NCI-H226 (cell line): ENCODE measurements at regions not wholly inside any gene's neighbourhood (a gene's known extent, or its start where the extent isn't known, plus 50 kb on each side); places are given as distances from the start of the nearest gene placed in this dataset.
A peak's percentile ranks its signal among the peaks of the same experiment; 100 is the strongest.
"Not testable (repeated sequence)": the region's sequence is repeated elsewhere in the genome, so short reads cannot be mapped to it uniquely, and the experiment has no call there.

ENCODE experiments used
- DNase-seq: peaks from one replicate; pipeline ENCODE4 v3.0.0-alpha.2; 2015

DNA sequence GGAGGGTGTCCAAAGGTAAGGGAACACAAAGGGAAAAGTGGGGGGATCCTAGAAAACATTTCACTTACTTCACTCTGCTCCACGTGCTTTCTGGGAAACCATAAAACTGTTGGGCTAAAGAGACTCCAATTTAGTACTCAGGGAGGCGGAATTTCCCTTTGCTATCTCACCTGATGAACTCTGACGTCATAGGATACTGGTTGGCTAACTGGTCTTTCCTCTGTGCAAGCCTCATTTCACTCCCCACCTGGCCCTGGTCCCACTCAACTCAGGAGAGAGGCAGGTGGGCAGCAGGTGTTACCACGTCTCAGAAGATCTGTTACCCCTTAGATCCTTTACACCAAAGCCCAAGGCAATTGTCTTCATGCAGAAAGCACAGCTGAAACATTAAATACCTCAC is 51.8 kb upstream of the PMAIP1 start:
- DNase-seq = no peak

DNA sequence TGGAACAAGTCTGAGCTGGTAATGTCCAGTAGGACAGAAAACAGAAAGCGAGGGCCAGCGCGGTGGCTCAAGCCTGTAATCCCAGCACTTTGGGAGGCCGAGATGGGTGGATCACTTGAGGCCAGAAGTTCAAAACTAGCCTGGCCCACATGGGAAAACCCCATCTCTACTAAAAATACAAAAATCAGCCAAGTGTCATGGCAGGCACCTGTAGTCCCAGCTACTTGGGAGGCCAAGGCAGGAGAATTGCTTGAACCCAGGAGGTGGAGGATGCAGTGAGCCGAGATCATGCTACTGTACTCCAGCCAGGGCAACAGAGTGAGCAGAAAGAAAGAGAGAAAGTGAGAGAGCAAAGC is 52.3 kb upstream of the PMAIP1 start:
- not testable (repeated sequence) for DNase-seq

DNA sequence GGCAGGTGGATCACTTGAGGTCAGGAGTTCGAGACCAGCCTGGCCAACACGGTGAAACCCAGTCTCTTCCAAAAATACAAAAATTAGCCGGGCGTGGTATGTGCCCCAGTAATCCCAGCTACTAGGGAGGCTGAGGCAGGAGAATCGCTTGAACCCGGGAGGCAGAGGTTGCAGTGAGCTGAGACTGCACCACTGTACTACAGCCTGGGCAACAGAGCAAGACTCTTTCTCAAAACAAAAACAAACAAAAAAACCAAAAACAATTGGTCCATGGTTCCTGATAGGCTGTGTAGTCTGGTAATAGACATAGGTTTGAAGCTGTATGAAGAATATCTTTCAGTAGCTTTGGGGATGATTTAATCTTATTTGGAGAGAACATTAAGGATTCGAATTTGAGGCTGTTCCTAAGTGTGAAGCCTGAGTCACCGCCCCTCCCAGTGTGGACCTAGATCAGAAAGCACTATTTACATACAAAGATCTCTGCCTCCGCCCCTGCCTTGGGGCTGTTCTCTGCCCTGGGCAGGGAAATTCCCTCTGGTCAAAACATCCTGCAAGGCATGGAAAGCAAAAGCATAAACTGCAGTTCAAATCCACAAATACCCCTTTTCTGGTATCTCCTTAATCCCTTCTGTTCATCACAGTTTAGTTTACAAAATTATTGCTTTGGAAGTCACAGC is 52.8 kb upstream of the PMAIP1 start:
- peak; percentile 37 for DNase-seq

DNA sequence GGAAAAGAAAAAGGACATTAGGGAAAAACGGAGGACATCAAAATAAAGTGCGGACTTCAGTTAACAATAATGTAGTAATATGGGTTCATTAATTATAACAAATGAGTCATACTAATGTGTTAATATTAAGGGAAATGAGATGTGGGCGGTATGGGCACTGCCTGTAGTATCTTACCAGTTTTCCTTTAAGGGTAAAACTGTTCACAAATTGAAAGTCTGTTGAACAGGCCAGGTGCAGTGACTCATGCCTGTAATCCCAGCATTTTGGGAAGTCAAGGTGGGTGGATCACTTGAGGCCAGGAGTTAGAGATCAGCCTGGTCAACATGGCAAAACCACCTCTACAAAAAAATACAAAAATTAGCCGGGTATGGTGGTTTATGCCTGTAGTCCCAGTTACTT is 56.8 kb upstream of the PMAIP1 start:
- no peak for DNase-seq

DNA sequence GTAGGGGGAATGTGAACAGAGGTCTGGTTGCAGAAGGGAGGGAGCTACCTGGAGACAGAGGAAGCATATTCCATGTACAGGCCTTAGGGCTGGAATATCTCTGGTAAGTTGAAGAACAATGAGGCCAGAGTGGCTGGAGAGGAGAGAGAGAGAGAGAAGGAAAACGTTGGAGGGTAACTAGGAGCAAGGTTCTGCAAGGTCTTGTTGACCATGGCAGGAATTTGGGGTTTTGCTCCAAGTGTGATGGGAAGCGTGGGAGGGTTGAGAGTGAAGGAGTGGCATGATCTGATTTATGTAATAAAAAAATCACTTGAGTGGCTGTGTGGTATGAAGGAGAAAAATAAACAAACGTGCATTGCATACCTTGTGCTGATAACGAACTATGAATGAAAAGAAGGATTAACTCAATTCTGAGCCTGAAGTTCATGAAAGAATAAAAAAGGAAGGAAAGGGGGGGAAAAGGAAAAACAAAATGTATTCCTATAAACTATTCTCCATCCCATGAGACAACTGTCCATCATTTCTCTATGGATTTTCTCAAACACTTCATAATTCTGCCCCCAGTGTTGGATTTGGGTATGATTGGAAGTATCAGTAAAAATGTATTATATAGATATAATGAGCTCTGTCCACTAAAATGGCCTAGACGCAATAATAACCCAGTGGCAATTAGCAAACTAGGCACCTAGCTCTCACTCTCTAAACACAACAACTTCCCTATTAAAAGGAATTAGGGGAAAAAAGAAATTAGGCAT is 59.7 kb upstream of the PMAIP1 start:
- DNase-seq = no peak

DNA sequence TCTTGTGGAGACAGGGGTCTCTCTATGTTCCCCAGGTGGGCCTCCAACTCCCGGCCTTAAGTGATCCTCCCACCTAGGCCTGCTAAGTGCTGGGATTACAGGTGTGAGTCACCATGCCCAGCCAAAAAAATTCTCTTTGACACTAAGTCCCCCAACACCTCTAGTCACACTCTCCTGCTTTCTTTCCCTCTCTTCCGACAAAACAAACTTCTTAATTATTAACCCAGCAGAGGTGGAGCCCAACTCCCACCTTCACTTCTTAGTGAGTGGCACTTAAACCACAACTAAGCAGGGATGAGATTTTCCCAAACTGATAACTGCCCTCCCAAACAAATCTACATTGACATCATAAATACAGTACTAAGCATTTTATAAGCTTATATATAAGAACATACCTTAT is 60.5 kb upstream of the PMAIP1 start:
- no peak for DNase-seq

DNA sequence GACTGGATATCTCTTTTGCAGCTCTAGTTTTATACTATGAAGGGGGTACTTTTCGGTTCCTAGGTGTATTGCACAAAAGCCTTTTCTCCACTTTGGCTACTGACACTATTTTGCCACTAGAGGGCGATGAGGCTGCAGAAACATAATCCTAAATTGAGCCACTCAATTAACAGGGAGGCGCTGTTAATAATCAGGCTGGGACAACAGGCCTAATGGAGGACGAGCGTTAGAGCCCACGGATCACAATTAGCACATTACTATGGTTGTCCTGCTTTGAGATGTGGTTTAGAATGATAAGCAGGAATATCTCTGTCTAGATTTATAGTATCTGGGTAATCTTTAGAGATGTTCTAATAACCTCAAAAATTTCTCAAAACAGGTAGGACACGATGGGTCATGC is 62.2 kb upstream of the PMAIP1 start:
- DNase-seq = no peak

DNA sequence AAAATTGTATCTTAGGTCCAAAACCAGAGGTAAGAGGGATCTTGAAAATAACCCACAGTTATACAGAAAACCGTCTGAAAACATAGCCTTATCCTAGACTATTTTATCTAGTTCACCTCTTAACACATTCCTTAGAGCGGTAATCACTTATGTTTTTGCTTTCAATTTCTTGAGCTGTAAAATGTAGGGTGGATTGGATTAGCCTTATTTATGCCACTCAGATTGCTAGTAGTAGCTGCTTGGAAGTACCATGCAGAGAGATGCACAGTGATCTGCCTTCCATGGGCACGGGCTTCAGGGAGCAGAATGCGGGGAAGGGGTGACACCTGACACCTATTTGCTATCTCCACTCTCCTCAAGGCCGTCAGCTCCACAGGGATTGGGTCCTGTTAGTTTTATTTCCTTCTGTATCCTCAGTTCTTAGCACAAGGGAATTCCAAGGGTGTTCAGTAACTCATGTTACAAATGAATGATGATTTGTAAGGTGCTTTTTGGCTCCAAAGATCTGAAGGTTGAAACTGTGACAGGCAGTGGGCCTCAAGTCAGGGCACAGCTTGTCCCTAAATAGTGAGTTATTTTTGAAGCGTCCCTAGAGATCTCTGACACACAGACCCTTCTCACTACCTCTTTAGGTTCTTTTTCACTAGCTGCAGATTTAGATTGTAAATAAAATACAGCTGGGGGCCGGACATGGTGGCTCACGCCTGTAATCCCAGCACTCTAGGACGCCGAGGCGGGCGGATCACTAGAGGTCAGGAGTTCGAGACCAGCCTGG is 64.0 kb upstream of the PMAIP1 start:
- DNase-seq = no peak

DNA sequence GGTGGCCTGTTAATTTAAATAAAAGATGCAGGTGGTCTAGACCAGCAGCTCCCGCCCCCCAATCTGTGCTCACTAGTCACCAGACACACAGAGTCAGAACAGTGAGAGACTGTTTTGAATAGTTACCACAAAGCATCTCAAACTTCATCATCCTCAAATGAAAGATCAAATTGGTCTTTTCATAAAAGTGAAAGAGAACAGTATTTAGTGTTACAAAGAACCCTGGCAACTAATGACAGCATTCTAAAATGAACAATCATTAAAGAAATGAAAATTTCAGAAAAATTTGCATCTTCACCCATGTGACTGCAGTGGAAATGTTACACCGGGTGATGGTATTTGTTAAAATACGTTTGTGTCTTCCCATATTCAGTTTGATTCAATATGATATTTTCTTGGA is 65.5 kb upstream of the PMAIP1 start:
- no peak for DNase-seq

DNA sequence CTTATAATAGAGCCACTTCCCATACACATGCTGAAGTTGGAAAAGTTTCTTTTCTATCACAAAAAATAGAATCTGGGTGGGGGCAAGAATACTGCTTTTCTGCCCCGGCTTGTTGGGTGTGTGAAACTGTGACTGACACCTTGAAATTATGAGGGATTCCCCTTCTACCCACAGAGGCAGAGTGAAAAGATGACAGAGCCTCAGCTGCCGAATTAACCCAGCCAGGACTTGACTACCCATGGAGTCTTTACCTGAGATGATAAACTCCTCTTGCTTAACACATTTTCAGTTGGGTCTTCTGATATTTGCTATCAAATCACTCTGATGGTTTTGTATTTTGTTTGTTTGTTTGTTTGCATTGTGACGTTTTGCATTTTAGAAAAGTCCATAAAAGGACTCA is 66.0 kb upstream of the PMAIP1 start:
- DNase-seq = no peak

DNA sequence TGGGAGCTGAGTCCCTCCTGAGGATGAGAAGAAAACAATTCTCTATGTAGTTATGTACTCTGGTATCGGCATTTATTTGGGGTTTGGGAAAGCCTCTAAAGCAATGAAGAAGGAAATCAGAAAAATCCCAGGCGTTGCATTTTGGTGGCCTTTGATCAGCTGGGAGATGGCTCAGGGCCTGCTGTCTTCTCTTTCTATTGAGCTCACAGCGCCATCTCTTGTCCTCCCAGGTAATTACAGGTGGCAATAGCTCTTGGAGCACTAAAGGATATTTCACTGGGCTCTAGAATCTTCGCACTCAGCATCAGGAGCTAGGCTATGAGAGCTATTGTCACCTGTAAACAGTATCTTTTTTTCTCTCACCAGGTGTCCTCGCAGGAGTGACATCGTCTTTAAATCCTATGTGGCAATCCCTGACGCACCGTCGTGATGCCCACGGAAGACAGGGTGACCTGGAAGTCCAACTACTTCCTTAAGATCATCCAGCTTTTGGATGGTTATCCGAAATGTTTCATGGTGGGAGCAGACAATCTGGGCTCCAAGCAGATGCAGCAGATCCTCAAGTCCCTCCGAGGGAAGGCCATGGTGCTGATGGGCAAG is 76.1 kb upstream of the PMAIP1 start:
- no peak for DNase-seq

DNA sequence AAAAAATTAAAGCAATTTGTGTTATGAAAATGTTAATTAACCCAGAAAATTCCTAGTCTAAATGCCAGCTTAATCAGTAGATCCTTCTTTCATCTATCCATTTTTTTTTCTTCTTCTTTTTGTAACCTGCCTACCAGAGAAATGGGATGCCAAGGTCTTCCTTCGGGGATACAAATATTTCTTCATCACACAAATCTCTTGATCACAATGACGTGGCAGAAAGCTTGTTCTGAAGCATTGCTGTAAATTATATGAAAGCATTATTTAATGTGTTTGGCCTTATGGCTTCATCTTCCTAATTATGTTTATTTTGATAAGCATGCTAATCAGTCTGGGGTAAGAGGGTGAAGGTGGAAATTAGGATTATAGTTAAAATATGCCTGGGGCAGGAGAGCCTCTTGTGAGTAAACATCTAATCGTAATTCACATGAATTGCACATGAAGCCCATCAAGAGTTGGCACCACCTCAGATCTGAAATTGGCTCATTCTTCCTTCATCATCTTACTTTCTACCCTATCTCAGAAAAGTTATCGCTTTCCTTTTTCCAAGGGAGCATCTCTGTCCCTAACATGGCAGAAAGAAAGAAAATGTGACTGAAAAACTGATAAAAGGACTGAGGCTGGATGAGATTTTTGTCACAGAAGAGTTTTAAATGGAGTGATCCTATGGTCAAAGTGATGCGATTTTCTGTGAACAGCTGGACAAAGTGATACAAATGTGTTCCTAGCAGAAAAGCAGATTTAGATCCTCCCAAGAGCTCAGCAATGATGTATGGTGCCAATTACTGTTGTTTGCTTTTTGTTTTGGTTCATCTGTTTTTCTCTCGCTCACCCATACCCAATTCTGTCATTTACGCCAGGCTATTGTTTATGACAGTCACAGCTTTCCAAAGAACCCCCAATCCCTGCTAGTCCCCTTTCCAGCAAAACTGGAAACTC is 76.9 kb upstream of the PMAIP1 start:
- DNase-seq = no peak

DNA sequence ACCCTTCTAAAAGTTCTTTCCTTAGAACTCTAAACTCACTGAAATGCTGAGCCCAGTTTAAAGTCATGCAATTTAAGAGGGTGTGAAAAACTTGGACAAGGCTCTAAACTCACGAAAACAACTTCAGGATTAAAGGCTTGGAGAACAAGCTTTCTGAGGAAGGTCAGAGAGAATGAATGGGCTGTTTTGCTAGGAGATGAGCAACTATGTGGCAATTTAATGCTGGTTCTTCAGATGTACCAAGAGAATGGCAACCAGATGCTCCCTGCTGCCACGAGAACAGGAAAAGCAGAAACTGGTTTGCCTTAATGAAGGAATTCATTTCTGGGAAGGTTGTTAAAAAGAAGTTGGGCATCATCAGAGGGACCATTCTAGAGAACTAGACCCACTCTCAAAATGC is 77.8 kb upstream of the PMAIP1 start:
- DNase-seq = no peak

DNA sequence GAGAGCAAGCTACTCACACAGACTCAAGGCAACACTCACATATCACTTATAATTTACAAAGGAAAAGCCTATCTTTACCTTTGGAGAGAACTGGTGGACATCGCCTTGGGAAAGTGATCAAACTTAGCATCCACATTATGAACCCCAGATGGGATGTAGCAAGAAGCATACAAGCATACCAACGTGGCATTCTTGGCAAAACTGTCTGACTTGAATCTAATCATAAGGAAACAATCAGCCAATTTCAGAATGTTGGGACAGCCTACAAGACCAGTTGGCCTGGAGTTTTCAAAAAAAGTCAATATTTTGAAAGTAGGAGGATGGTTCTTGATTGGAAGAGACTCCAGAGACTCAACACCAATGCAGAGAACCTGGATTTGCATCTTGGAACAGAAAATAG is 79.1 kb upstream of the PMAIP1 start:
- no peak for DNase-seq

DNA sequence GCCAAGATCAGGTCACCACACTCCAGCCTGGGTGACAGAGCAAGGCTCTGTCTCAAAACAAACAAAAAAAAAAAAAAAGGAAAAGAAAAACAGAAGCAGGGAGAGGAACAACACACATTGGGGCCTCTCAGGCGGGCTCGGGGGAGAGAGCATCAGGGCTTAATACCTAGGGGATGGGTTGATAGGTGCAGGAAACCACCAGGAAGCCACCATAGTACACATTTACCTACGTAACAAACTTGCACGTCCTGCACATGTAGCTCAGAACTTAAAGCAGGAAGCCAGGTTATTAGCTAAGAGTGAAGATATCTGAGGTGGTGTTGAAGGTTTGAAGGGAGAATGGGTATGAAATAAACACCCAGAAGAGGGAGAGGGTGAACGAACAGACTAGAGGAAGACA is 81.0 kb upstream of the PMAIP1 start:
- DNase-seq = no peak

DNA sequence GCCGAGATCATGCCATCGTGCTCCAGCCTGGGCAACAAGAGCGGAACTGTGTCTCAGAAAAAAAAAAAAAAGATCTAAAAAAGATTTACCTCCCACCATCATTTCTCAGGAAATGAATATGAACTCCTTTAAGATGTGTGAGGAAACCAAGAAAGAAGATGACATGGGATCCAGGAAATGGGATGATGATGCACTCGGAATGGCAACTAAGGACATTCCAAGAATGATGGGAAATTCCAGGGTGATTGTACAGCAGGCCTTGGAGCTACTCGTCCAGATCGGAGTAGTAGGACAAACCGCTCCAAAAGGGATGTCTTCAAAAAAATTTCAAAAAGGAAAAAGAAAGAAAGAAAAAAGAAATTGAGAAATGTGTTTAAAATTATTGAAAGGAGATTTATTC is 84.9 kb upstream of the PMAIP1 start:
- peak; percentile 52 for DNase-seq

DNA sequence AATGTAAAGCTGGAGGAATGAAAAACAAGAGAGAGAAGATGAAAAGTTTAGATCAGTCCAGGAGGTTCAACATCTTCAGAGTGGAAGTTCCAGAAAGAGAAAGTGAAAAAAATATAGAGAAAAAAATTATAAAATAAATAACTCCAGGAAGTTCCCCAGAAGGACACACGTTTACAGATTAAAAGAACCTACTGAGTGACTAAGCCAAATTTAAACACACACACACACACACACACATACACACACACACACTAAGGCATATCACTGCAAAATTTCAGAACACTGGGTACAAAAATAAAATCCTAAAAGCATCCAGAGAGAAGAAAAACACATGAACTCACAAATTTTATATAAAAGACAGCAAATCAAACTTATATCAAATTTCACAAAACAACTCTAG is 85.9 kb upstream of the PMAIP1 start:
- no peak for DNase-seq

DNA sequence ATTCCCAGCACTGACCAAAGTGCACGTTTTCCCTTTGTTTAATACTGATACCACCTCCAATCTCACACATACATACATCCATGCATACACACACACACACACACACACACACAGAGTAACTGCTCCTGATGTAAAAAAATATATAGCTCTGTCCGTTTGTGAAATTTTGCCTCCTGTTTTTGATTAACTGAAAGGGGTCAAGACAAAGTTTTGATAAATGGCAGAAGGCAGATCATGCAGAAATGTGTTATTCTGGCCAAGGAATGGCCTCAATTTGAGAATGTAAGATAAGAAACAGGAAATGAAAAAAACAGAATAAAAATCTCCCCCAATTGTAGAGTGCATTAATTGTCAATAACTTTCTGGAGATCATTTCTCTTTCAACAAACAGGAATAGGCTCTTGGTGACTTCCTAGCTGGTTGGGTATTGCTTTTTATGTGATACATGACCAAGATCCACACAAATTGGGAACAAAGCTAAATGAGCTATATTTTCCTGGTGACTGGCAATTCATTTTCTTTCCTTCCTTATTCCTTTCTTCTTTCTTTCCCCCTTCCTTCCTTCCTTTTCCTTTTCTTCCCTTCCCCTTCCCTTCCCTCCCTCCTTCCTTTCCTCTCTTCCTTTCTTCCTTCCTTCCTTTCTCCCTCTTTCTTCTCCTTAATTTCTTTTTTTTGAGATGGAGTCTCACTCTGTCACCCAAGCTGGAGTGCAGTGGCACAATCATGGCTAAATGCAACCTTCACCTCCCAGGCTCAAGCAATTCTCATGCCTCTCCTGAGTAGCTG is 88.9 kb upstream of the PMAIP1 start:
- no peak for DNase-seq

DNA sequence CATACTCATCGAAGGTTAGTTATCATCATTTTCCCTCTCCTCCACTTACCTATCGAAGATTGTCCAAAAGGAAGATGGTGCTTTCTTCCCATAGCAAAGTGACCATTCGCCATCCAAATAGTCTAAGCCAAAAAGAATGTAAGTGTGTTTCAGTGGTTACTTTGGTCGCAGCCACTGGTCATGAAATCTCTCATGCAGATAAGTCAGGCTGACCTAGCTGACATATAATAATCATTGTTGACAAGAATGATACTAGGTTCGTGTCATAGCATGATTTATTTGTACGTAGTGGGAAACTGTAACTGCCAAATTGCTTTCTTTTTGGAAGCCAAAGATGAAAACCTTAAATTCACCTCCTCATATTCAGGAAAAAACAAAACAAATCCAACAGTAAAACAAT is 89.6 kb upstream of the PMAIP1 start:
- no peak for DNase-seq

DNA sequence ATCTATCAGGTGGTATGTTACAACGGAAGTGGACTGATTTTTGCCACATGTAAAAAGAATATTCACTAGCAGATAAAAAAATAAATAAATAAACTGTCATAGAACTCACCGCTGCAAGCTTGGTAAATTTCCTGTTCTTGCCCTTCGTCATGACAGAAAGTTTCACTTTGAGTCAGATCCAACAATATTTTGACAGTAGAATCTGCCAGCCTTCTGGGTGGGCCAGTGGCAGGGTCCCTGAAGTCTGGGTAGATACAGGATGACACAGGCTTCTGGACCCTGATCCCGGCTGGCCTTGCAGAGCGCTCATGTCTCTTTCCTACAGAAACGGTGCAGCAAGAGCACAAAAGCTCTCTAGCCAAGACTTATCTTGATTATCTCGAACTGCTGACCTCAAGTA is 97.8 kb upstream of the PMAIP1 start:
- no peak for DNase-seq

DNA sequence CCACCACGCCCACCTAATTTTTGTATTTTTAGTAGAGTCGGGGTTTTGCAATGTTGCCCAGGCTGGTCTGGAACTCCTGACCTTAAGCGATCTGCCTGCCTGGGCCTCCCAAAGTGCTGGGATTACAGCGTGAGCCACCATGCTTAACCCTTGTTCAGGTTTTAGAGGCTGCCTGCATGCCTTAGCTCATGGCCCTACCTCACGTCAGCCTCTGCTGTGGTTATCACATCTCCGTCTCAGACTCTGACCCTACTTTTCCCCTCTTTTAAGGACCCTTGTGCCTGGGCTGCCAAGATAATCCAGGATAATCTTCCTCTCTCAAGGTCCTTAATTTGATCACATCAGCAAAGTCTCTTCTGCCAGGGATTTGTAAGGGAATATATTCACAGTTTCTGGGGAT is 98.2 kb upstream of the PMAIP1 start:
- DNase-seq = no peak

DNA sequence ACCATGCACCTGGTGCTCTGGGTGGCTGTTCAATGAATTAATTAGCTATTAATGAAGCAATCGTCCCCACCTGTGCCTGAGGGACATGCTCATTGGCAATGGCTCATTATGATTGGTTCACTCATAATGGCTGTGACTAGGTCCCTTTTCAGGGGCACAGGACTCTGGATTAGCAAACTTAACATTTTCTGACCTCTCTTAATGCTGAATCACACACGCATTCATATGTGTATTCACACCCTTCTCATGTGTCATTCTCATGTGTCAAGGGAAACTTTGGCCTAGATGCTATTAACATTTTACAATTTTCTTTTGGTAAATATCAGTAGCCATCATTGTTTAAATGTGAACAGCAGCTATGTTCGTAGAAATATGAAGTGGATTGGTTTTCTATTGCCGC is 98.9 kb upstream of the PMAIP1 start:
- no peak for DNase-seq
